Transverse colon (tissue), 4 donors: ENCODE measurements at regions not wholly inside any gene's neighbourhood (a gene's known extent, or its start where the extent isn't known, plus 50 kb on each side); places are given as distances from the start of the nearest gene placed in this dataset.

ENCODE experiments used
- DNase-seq: peaks from one replicate; pipeline ENCODE4 v3.0.0-alpha.2; 2019
- H3K27ac ChIP-seq, 4 donors: fragments of 200-600 bp; sonication (generic); 2 replicates each; pipeline ENCODE4 v1.5.1; 2016 to 2018; ENCODE audit warnings: inconsistent platforms in 4 of 4
- H3K27me3 ChIP-seq: fragments of 200-600 bp; sonication (generic); 2 replicates; pipeline ENCODE4 v1.5.1; 2017; ENCODE audit warnings: inconsistent platforms
- H3K36me3 ChIP-seq, 4 donors: fragments of 200-600 bp; sonication (generic); 2 replicates each; pipeline ENCODE4 v1.5.1; 2017 to 2019; ENCODE audit warnings: inconsistent platforms in 4 of 4
- H3K4me1 ChIP-seq, 4 donors: fragments of 200-600 bp; sonication (generic); 2 replicates each; pipeline ENCODE4 v1.5.1; 2017 to 2020; ENCODE audit warnings: inconsistent platforms in 4 of 4
- H3K4me3 ChIP-seq, 4 donors: fragments of 200-600 bp; sonication (generic); 1 replicate in 1 of 4; 2 replicates in 3 of 4; pipeline versions ENCODE4 v1.5.1 to v1.6.1; 2017 to 2019; ENCODE audit warnings: inconsistent platforms in 4 of 4
- H3K9me3 ChIP-seq, 2 donors: fragments of 200-600 bp; sonication (generic); 2 replicates each; pipeline ENCODE4 v1.5.1; 2017 to 2019; ENCODE audit warnings: inconsistent platforms in 2 of 2
- EP300 ChIP-seq: sonication (generic); formaldehyde crosslinking; IDR thresholded peaks from one replicate; pipeline ENCODE4 v1.6.1; 2017; ENCODE audit warnings: antibody characterized with exemption, low read depth
- POLR2A ChIP-seq: fragments of 450-650 bp; IDR thresholded peaks from one replicate; pipeline ENCODE4 v1.6.1; 2016; ENCODE audit warnings: antibody characterized with exemption, mild to moderate bottlenecking, moderate library complexity
- POLR2AphosphoS5 ChIP-seq, 3 donors: sonication (generic); formaldehyde crosslinking; IDR thresholded peaks; one replicate each; pipeline ENCODE4 v1.6.1; 2016; ENCODE audit warnings: antibody characterized with exemption in 3 of 3
- WGBS, 2 donors: methylation state at CpG; one replicate each; pipeline ENCODE4 v1.1.5; 2018; ENCODE audit warnings: low coverage in 1 of 2; 5-methylcytosine and 5-hydroxymethylcytosine counted together
- in situ Hi-C, 4 donors: fragments of 200-750 bp; cut with MboI; loops; one replicate each; pipeline versions ENCODE4 v1.15.0 to v1.15.1; 2017; ENCODE audit warnings: low sequenced_read_pairs in 3 of 4, low pct_ligation_motif_present in 1 of 4, low pct_unique_long_range_greater_than_20kb in 1 of 4
- intact Hi-C: fragments of 100-400 bp; cut with DNase I; formaldehyde crosslinking; loops from one replicate; pipeline ENCODE4 v1.15.1; 2023; ENCODE audit warnings: low total_unique reads
- TF ChIP-seq, protein P1 (sequence below), 5 experiments: fragments of 200-600 bp in 3 of 5; fragments of 450-650 bp in 2 of 5; sonication (generic) in 3 of 5; IDR thresholded peaks; 1 replicate in 2 of 5; 2 replicates in 3 of 5; pipeline ENCODE4 v1.5.1; 2016 to 2017; ENCODE audit warnings: antibody characterized with exemption in 5 of 5, inconsistent platforms in 3 of 5, mild to moderate bottlenecking in 2 of 5, moderate library complexity in 1 of 5

DNA sequence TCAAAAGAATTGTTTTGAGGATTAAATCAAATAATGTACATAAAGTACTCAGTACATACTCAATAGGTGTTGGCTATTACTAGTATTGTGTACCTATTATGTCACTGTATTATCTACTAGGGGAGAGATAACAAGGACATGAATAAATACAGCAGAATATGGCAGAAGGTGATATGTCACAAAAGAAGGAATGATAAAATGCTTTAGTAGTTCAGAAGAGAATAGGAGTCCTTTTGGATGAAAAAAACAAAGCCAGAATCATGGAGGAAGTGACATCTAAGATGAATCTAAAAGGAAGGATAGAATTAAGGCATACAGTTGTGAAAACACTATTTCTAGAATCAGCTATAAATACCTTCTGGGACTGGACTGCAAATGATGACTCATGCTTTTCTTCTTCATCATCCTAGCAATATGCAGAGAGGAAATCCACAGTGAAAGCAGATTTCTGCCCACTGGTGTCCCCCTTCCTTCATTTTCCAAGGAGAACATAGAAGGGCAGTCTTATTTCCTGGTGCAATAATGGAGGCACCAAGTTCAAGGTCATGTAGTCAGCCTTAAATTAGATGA lies 98.7 kb downstream of the GLUD2 start:
- Histone ChIP-seq H3K27me3 (no peaks in the 10 kb centered on the region), H3K4me1 (no peaks in the 10 kb centered on the region), H3K9me3 (no peaks in the 10 kb centered on the region), H3K36me3 (no peaks in the 10 kb centered on the region), H3K4me3 (no peak overlapping the region), H3K27ac (no peak overlapping the region)
- intact Hi-C loops: no loop called here
- TF ChIP-seq, protein P1, sequence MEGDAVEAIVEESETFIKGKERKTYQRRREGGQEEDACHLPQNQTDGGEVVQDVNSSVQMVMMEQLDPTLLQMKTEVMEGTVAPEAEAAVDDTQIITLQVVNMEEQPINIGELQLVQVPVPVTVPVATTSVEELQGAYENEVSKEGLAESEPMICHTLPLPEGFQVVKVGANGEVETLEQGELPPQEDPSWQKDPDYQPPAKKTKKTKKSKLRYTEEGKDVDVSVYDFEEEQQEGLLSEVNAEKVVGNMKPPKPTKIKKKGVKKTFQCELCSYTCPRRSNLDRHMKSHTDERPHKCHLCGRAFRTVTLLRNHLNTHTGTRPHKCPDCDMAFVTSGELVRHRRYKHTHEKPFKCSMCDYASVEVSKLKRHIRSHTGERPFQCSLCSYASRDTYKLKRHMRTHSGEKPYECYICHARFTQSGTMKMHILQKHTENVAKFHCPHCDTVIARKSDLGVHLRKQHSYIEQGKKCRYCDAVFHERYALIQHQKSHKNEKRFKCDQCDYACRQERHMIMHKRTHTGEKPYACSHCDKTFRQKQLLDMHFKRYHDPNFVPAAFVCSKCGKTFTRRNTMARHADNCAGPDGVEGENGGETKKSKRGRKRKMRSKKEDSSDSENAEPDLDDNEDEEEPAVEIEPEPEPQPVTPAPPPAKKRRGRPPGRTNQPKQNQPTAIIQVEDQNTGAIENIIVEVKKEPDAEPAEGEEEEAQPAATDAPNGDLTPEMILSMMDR (IDR thresholded peaks at IDR 0.05): no peak
- TF ChIP-seq POLR2AphosphoS5 (IDR thresholded peaks at IDR 0.05) (no peak), POLR2A (no peak), EP300 (no peak)
- DNase-seq: no peak
- in situ Hi-C loops: no loop called here

DNA sequence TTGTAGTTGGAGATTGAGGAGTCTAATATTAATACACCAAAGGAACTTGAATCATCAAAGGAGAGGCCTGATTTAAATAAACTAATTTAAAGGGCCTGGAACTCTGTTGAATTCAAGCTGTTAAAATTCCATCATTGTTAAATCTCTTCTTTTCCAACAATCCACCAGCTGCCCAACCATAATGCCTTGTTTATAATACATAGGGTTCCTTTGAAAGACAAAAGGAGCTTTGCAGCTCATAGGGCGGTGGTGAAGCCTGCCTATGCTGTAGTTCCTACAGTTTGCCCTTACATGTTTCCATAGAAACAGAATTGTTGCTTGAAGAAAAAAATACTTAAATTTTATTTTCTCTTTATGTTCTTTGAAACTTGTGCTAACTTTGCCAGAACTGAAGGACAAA lies 102.8 kb downstream of the GLUD2 start:
- Histone ChIP-seq H3K4me1 (no peaks in the 10 kb centered on the region), H3K27me3 (no peaks in the 10 kb centered on the region), H3K36me3 (no peaks in the 10 kb centered on the region), H3K4me3 (no peak overlapping the region), H3K27ac (no peak overlapping the region), H3K9me3 (no peaks in the 10 kb centered on the region)
- DNase-seq: no peak
- in situ Hi-C loops (no loop called here), intact Hi-C loops (no loop called here)
- TF ChIP-seq, protein P1 (IDR thresholded peaks at IDR 0.05): no peak
- TF ChIP-seq POLR2AphosphoS5 (IDR thresholded peaks at IDR 0.05) (no peak), EP300 (no peak), POLR2A (no peak)
- 39% methylated on average over 1 of the region's 1 CpG; no CpG with 5 or more reads in 1 of the 2 donors for WGBS, 2 donors

DNA sequence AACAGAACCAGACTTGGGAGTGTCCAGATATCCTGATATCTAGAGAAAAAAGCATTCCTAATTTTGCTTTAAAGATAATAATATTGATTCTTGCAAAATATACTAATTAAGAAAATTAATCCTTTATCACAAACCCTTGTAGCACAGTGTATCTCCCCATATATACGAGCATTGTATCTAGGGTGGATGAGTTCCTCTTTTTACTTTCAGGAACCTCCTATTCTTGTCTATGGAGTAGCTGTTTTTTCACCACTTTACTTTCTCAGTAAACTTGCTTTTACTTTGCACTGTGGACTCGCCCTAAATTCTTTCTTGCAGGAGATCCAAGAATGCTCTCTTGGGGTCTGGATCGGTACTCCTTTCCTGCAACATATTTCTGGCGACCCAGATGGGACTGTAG lies 103.9 kb downstream of the GLUD2 start:
- H3K27ac ChIP-seq: no peak overlapping the region
- intact Hi-C loops: no loop called here
- H3K9me3 ChIP-seq: no peaks in the 10 kb centered on the region
- TF ChIP-seq POLR2AphosphoS5 (IDR thresholded peaks at IDR 0.05) (no peak), POLR2A (no peak), EP300 (no peak)
- TF ChIP-seq, protein P1 (IDR thresholded peaks at IDR 0.05): no peak
- in situ Hi-C loops: no loop called here
- H3K4me1 ChIP-seq: no peaks in the 10 kb centered on the region
- no peak overlapping the region for H3K4me3 ChIP-seq
- WGBS, 2 donors: 62% methylated on average over 4 of the region's 4 CpGs; no CpG with 5 or more reads in 1 of the 2 donors
- H3K36me3 ChIP-seq: no peaks in the 10 kb centered on the region
- no peak for DNase-seq
- no peaks in the 10 kb centered on the region for H3K27me3 ChIP-seq

DNA sequence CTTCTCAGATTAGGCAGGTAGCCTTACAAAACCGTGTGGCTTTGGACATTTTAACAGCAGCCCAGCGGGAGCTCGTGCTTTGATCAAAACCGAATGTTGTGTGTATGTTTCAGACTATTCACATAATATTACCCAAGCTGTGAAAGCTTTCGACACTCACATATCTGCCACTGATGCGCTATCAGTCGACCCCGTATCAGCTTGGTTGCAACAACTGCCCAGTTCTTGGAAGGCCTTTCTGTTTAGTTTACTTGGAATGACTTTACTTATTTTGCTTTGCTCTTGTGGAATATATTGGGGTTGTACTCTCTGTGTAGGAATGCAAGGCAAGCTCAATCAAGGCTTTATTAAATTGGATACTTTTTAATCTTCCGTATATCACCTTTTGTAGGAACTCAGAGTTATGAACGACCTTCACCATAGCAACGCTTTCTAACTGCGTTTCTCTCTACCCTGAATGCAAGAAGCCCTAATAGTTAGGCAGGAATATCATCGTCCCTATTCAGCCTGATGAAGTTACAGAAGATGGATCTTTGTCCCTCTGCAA lies 107.5 kb downstream of the GLUD2 start:
- no peak for DNase-seq
- Histone ChIP-seq H3K27ac (no peak overlapping the region), H3K9me3 (no peaks in the 10 kb centered on the region), H3K36me3 (no peaks in the 10 kb centered on the region), H3K27me3 (no peaks in the 10 kb centered on the region), H3K4me1 (no peaks in the 10 kb centered on the region), H3K4me3 (no peak overlapping the region)
- in situ Hi-C loops: no loop called here
- TF ChIP-seq POLR2AphosphoS5 (IDR thresholded peaks at IDR 0.05): no peak
- intact Hi-C loops: no loop called here
- WGBS, 2 donors: 82 to 95% methylated on average over 4 to 13 of the region's 13 CpGs

DNA sequence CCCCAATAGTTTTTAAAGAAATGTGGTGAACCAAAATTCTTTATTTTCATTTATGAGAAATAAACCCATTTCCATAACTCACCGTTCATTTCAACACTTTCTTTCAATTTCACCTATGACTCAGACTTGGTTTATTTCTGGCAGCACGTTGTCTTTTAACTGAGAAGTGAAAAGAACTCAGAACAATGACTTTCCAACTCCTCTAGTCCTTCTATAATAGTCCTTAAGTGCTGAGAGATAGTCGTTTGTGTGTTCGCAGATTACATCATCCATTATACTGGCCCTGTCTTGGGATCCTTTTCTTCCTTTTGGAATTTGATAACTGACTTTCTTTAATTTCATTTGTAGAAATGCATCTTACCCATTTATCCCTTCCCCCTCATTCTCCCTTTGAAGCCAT lies 113.6 kb downstream of the GLUD2 start:
- Histone ChIP-seq H3K4me3 (no peak overlapping the region), H3K9me3 (no peaks in the 10 kb centered on the region), H3K36me3 (no peaks in the 10 kb centered on the region), H3K4me1 (no peaks in the 10 kb centered on the region), H3K27ac (no peak overlapping the region), H3K27me3 (no peaks in the 10 kb centered on the region)
- no peak for DNase-seq
- intact Hi-C loops (no loop called here), in situ Hi-C loops (no loop called here)
- WGBS, 2 donors: 45 to 64% methylated on average over 2 to 4 of the region's 4 CpGs
- no peak for TF ChIP-seq POLR2A
- no peak for TF ChIP-seq POLR2AphosphoS5 (IDR thresholded peaks at IDR 0.05)
- no peak for TF ChIP-seq EP300
- TF ChIP-seq, protein P1 (IDR thresholded peaks at IDR 0.05): no peak
